ENCODE measurements at regions not wholly inside any gene's neighbourhood (a gene's known extent, or its start where the extent isn't known, plus 50 kb on each side); places are given as distances from the start of the nearest gene placed in this dataset.

DNA sequence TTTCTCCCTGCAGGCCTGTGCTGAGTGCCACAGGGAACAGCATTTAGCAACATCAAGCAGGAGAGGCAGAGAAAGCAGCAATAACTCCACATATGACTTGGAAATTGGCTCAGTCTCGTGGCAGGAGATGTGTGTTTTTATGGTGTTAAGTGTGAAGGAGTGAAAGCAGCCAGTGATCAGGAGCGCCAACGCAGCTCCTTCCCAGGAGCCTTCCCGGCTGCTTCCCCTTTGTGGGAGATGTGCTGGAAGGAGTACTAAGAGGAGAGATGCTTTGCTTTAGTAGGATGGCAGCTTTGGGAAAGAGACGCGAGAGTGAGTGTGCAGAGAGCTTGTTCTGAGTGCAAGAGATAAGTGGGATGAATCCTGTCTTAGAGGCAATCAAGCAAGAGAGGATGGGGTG is 54.7 kb upstream of the KIRREL3 start:
- DNase-seq (ENCODE audit: low read depth, low spot score) (no peak), FAIRE-seq (no peak)
- Histone ChIP-seq H2AFZ (ENCODE audit: low read depth, low read length) (no peak overlapping the region), H4K20me1 (replicated peaks; ENCODE audit: control insufficient read depth, extremely low read depth, insufficient read depth, low read length) (no peaks in the 10 kb centered on the region), H3K4me1 (ENCODE audit: control insufficient read depth, extremely low read depth, insufficient read depth, low read length) (no peaks in the 10 kb centered on the region), H3K36me3 (ENCODE audit: control insufficient read depth in 2 of 2, extremely low read depth in 1 of 2, insufficient read depth in 2 of 2, low read length in 2 of 2) (no peaks in the 10 kb centered on the region), H3K79me2 (ENCODE audit: control insufficient read depth, insufficient read depth, low read length) (no peaks in the 10 kb centered on the region), H3K9me1 (replicated peaks; ENCODE audit: control insufficient read depth, extremely low read depth, insufficient read depth, low read length) (no peaks in the 10 kb centered on the region), H3K27ac (ENCODE audit: insufficient read depth, low read depth, low read length) (no peak overlapping the region), H3K4me3 (replicated peaks in 1 of 3; ENCODE audit: insufficient read depth in 1 of 3, low read depth in 1 of 3, low read length in 3 of 3) (no peak overlapping the region), H3K4me2 (ENCODE audit: insufficient read depth, low read length) (no peak overlapping the region), H3K9me3 (replicated peaks; ENCODE audit: control insufficient read depth, insufficient read depth, low read length) (peaks cover 3% of the 10 kb centered on the region), H3K9ac (replicated peaks; ENCODE audit: extremely low read depth, insufficient read depth, low read length) (no peak overlapping the region), H3K27me3 (ENCODE audit: control insufficient read depth in 2 of 2, insufficient read depth in 2 of 2, low read length in 2 of 2) (no peaks in the 10 kb centered on the region)
- TF ChIP-seq FOS (IDR thresholded peaks at IDR 0.05; ENCODE audit: borderline replicate concordance, insufficient read depth, low read length) (no peak), JUN (IDR thresholded peaks at IDR 0.05; ENCODE audit: borderline replicate concordance, insufficient read depth, insufficient read length, low read depth) (no peak)
- TF ChIP-seq, protein P1, sequence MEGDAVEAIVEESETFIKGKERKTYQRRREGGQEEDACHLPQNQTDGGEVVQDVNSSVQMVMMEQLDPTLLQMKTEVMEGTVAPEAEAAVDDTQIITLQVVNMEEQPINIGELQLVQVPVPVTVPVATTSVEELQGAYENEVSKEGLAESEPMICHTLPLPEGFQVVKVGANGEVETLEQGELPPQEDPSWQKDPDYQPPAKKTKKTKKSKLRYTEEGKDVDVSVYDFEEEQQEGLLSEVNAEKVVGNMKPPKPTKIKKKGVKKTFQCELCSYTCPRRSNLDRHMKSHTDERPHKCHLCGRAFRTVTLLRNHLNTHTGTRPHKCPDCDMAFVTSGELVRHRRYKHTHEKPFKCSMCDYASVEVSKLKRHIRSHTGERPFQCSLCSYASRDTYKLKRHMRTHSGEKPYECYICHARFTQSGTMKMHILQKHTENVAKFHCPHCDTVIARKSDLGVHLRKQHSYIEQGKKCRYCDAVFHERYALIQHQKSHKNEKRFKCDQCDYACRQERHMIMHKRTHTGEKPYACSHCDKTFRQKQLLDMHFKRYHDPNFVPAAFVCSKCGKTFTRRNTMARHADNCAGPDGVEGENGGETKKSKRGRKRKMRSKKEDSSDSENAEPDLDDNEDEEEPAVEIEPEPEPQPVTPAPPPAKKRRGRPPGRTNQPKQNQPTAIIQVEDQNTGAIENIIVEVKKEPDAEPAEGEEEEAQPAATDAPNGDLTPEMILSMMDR (IDR thresholded peaks at IDR 0.05; ENCODE audit: extremely low read depth in 1 of 2, insufficient read depth in 1 of 2, low read depth in 1 of 2, low read length in 2 of 2), result no peak
- POLR2A ChIA-PET, result no interaction called here
- dilution Hi-C loops (cut with MboI; ENCODE audit: extremely low pct_ligation_motif_present, low sequenced_read_pairs) (no loop called here), intact Hi-C loops (cut with micrococcal nuclease) (no loop called here)
- CTCF ChIA-PET, result no interaction called here
- no TSS peak for BruUV-seq (replicated peaks)

DNA sequence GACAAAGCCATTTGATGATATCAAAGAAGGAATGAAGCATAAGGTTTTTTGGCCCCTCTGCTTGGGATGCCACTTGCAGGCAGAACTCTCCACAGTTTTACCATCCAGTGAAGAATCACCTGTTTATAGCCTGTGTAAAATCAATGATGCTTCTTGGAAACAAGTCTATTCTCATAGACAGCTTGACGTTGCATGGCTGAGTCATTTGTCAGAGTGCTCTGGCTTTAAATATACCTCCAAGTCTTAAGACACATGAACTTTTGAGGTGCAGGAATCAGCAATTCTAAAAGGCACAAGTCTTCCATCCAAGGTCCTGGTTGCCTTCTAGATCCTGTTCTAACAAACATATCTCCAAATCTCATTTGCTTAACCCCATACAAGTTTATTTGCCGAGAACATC is 53.6 kb upstream of the KIRREL3 start:
- ChIA-PET CTCF (no interaction called here), POLR2A (no interaction called here)
- intact Hi-C loops (cut with micrococcal nuclease) (no loop called here), dilution Hi-C loops (cut with MboI; ENCODE audit: extremely low pct_ligation_motif_present, low sequenced_read_pairs) (no loop called here)
- H3K4me2 ChIP-seq (ENCODE audit: insufficient read depth, low read length), result no peak overlapping the region
- no peaks in the 10 kb centered on the region for H3K9me1 ChIP-seq (replicated peaks; ENCODE audit: control insufficient read depth, extremely low read depth, insufficient read depth, low read length)
- H3K4me1 ChIP-seq (ENCODE audit: control insufficient read depth, extremely low read depth, insufficient read depth, low read length), result no peaks in the 10 kb centered on the region
- no peak for TF ChIP-seq FOS (IDR thresholded peaks at IDR 0.05; ENCODE audit: borderline replicate concordance, insufficient read depth, low read length)
- TF ChIP-seq EZH2 (IDR thresholded peaks at IDR 0.05; ENCODE audit: borderline replicate concordance, low read depth, low read length, severe bottlenecking), result no peak
- TF ChIP-seq, protein P1 (IDR thresholded peaks at IDR 0.05; ENCODE audit: extremely low read depth in 1 of 2, insufficient read depth in 1 of 2, low read depth in 1 of 2, low read length in 2 of 2), result no peak
- no peak for TF ChIP-seq POLR2A (IDR thresholded peaks at IDR 0.05; ENCODE audit: low read depth, low read length)
- no peak for TF ChIP-seq POLR2AphosphoS5 (IDR thresholded peaks at IDR 0.05; ENCODE audit: insufficient read depth, low read depth, low read length)
- no peak for TF ChIP-seq JUN (IDR thresholded peaks at IDR 0.05; ENCODE audit: borderline replicate concordance, insufficient read depth, insufficient read length, low read depth)
- no peak for TF ChIP-seq GATA2 (IDR thresholded peaks at IDR 0.05; ENCODE audit: insufficient read depth, insufficient read length, low read depth, low read length)
- TF ChIP-seq MYC (IDR thresholded peaks at IDR 0.05; ENCODE audit: low read depth, low read length), result no peak
- TF ChIP-seq, protein P2, sequence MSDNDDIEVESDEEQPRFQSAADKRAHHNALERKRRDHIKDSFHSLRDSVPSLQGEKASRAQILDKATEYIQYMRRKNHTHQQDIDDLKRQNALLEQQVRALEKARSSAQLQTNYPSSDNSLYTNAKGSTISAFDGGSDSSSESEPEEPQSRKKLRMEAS (IDR thresholded peaks at IDR 0.05; ENCODE audit: insufficient read depth, insufficient read length), result no peak
- no peak for DNase-seq (ENCODE audit: low read depth, low spot score)
- H3K9me3 ChIP-seq (replicated peaks; ENCODE audit: control insufficient read depth, insufficient read depth, low read length), result no peaks in the 10 kb centered on the region
- H2AFZ ChIP-seq (ENCODE audit: low read depth, low read length), result no peak overlapping the region
- no peaks in the 10 kb centered on the region for H4K20me1 ChIP-seq (replicated peaks; ENCODE audit: control insufficient read depth, extremely low read depth, insufficient read depth, low read length)
- no peak for FAIRE-seq
- BruUV-seq (replicated peaks), result no TSS peak
- H3K9ac ChIP-seq (replicated peaks; ENCODE audit: extremely low read depth, insufficient read depth, low read length), result no peak overlapping the region
- no peak overlapping the region for H3K27ac ChIP-seq (ENCODE audit: insufficient read depth, low read depth, low read length)
- no peaks in the 10 kb centered on the region for H3K27me3 ChIP-seq (ENCODE audit: control insufficient read depth in 2 of 2, insufficient read depth in 2 of 2, low read length in 2 of 2)
- H3K36me3 ChIP-seq (ENCODE audit: control insufficient read depth in 2 of 2, extremely low read depth in 1 of 2, insufficient read depth in 2 of 2, low read length in 2 of 2), result no peaks in the 10 kb centered on the region
- no peaks in the 10 kb centered on the region for H3K79me2 ChIP-seq (ENCODE audit: control insufficient read depth, insufficient read depth, low read length)
- H3K4me3 ChIP-seq (replicated peaks in 1 of 3; ENCODE audit: insufficient read depth in 1 of 3, low read depth in 1 of 3, low read length in 3 of 3), result no peak overlapping the region

All from endothelial cell of umbilical vein (primary cell).